ENCODE measurements at regions not wholly inside any gene's neighbourhood (a gene's known extent, or its start where the extent isn't known, plus 50 kb on each side); places are given as distances from the start of the nearest gene placed in this dataset.
"Not testable (repeated sequence)": the region's sequence is repeated elsewhere in the genome, so short reads cannot be mapped to it uniquely, and the experiment has no call there.

GRCh38 chr15:84094720-84095119, 140.9 kb upstream of the GOLGA6L4 start:
- not testable (repeated sequence) for FAIRE-seq

GRCh38 chr15:84097053-84097452, 138.5 kb upstream of the GOLGA6L4 start:
- FAIRE-seq = not testable (repeated sequence)

- FAIRE-seq = no peak
These were observed 137.0 kb upstream of the GOLGA6L4 start for GRCh38 chr15:84098604-84099003.

GRCh38 chr15:84099181-84099580, 136.4 kb upstream of the GOLGA6L4 start:
- FAIRE-seq = no peak

GRCh38 chr15:84103345-84103744, 132.2 kb upstream of the GOLGA6L4 start:
- FAIRE-seq = no peak

- no peak for FAIRE-seq
These were observed 130.7 kb upstream of the GOLGA6L4 start for GRCh38 chr15:84104853-84105252.

GRCh38 chr15:84108728-84109127, 126.8 kb upstream of the GOLGA6L4 start:
- FAIRE-seq = no peak

GRCh38 chr15:84111575-84111974, 124.0 kb upstream of the GOLGA6L4 start:
- no peak for FAIRE-seq

GRCh38 chr15:84112025-84112424, 123.5 kb upstream of the GOLGA6L4 start:
- FAIRE-seq = no peak

GRCh38 chr15:84113919-84114318, 121.7 kb upstream of the GOLGA6L4 start:
- no peak for FAIRE-seq

- FAIRE-seq = not testable (repeated sequence)
These were observed 120.9 kb upstream of the GOLGA6L4 start for GRCh38 chr15:84114680-84115079.

- FAIRE-seq = not testable (repeated sequence)
These were observed 116.2 kb upstream of the GOLGA6L4 start for GRCh38 chr15:84119351-84119750.

GRCh38 chr15:84120903-84121302, 114.7 kb upstream of the GOLGA6L4 start:
- FAIRE-seq = not testable (repeated sequence)

GRCh38 chr15:84128706-84129105, 106.9 kb upstream of the GOLGA6L4 start:
- peak; percentile 91 for FAIRE-seq

GRCh38 chr15:84130098-84130831, 105.3 kb upstream of the GOLGA6L4 start:
- not testable (repeated sequence) for FAIRE-seq

GRCh38 chr15:84135931-84136456, 99.6 kb upstream of the GOLGA6L4 start:
- not testable (repeated sequence) for FAIRE-seq

GRCh38 chr15:84142888-84143337, 92.7 kb upstream of the GOLGA6L4 start:
- no peak for FAIRE-seq

GRCh38 chr15:84143753-84144314, 91.7 kb upstream of the GOLGA6L4 start:
- FAIRE-seq = no peak

- not testable (repeated sequence) for FAIRE-seq
These were observed 90.6 kb upstream of the GOLGA6L4 start for GRCh38 chr15:84144946-84145345.

- FAIRE-seq = not testable (repeated sequence)
These were observed 89.3 kb upstream of the GOLGA6L4 start for GRCh38 chr15:84146299-84146698.

GRCh38 chr15:84147307-84147706, 88.3 kb upstream of the GOLGA6L4 start:
- not testable (repeated sequence) for FAIRE-seq

GRCh38 chr15:84151205-84151931, 84.2 kb upstream of the GOLGA6L4 start:
- FAIRE-seq = no peak

- not testable (repeated sequence) for FAIRE-seq
These were observed 83.1 kb upstream of the GOLGA6L4 start for GRCh38 chr15:84152381-84152979.
